ENCODE measurements at regions not wholly inside any gene's neighbourhood (a gene's known extent, or its start where the extent isn't known, plus 50 kb on each side); places are given as distances from the start of the nearest gene placed in this dataset.
A peak's percentile ranks its signal among the peaks of the same experiment; 100 is the strongest.

DNA sequence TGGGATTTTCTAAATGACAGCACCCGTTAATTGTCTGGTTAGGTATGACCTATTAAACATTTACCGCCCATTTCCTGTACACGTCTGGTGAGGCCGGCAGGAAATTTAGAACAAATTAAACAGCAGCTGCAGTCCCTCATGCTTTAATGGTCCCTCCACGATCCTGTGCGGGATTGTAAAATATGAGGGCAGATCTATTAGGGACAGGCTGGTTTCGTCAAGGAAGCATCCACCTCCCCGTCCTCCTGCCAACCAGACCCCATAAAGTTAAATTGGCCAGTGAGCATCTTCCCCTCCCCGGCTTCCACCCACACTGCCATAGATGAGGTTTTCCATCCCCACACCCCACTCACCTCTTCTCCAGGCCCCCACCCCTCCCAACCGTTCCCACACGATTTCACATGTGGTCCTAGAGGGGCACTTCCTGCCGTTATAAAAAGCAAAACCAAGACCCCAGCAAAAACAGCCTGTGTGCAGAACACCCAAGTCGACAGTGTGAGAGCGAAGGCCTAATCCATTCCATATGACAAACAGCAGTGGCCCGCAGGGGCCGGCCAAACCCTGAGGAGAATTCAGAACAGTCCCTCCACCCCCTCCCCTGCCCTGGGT lies 331.9 kb downstream of the FOXL1 start:
- intact Hi-C loops (cut with DNase I), result no loop called here
- WGBS, 4 donors, result 69 to 74% (median 72%) methylated on average over 16 of the region's 16 CpGs
- ATAC-seq, result no peak

DNA sequence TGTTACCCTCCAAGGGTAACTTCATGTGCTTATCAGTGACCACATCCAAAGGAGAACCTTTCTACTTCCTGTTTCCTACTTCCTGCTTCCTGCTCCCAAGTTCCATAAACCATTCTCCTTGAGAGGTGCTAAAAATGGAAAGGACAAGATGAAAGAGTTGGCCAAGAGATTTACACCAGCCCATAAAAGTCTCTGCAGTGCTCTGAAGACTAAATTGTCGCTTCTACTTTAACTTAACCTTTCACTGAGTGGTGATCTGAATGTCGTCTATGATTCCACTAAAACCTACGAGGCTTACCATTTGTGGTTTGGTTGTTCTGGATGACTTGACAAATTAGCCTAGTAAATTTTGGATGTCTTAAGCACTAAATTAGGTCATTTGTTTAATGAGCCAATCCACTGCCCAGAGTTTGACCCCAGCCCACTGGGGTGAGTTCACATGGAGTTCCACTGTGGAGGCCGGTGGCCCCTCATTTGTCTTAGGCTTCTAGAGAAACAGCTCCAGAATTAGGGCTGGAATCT lies 333.1 kb downstream of the FOXL1 start:
- peaks cover 0 to 10% (median 0%) of the 10 kb centered on the region in 12 donors for H3K4me1 ChIP-seq
- ATAC-seq (no peak), DNase-seq (no peak)
- H3K36me3 ChIP-seq, result no peaks in the 10 kb centered on the region
- H3K27ac ChIP-seq, result no peak overlapping the region
- no peaks in the 10 kb centered on the region for H3K9me3 ChIP-seq
- H3K4me3 ChIP-seq, result no peak overlapping the region
- TF ChIP-seq, protein P1, sequence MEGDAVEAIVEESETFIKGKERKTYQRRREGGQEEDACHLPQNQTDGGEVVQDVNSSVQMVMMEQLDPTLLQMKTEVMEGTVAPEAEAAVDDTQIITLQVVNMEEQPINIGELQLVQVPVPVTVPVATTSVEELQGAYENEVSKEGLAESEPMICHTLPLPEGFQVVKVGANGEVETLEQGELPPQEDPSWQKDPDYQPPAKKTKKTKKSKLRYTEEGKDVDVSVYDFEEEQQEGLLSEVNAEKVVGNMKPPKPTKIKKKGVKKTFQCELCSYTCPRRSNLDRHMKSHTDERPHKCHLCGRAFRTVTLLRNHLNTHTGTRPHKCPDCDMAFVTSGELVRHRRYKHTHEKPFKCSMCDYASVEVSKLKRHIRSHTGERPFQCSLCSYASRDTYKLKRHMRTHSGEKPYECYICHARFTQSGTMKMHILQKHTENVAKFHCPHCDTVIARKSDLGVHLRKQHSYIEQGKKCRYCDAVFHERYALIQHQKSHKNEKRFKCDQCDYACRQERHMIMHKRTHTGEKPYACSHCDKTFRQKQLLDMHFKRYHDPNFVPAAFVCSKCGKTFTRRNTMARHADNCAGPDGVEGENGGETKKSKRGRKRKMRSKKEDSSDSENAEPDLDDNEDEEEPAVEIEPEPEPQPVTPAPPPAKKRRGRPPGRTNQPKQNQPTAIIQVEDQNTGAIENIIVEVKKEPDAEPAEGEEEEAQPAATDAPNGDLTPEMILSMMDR (IDR thresholded peaks at IDR 0.05), result no peak
- TF ChIP-seq POLR2A (IDR thresholded peaks at IDR 0.05), result no peak
- intact Hi-C loops (cut with DNase I), result no loop called here
- no peaks in the 10 kb centered on the region for H3K27me3 ChIP-seq
- 64 to 69% (median 64%) methylated on average over 4 of the region's 4 CpGs for WGBS, 4 donors

More for the DNA sequence above, 331.9 kb downstream of the FOXL1 start:
- TF ChIP-seq, protein P1 (IDR thresholded peaks at IDR 0.05), result no peak
- TF ChIP-seq POLR2A (IDR thresholded peaks at IDR 0.05), result no peak
- H3K4me3 ChIP-seq, result no peak overlapping the region
- no peaks in the 10 kb centered on the region for H3K27me3 ChIP-seq
- H3K27ac ChIP-seq, result no peak overlapping the region
- H3K36me3 ChIP-seq, result no peaks in the 10 kb centered on the region
- peaks cover 0 to 7% (median 0%) of the 10 kb centered on the region in 12 donors for H3K4me1 ChIP-seq
- DNase-seq, result no peak
- H3K9me3 ChIP-seq, result no peaks in the 10 kb centered on the region

DNA sequence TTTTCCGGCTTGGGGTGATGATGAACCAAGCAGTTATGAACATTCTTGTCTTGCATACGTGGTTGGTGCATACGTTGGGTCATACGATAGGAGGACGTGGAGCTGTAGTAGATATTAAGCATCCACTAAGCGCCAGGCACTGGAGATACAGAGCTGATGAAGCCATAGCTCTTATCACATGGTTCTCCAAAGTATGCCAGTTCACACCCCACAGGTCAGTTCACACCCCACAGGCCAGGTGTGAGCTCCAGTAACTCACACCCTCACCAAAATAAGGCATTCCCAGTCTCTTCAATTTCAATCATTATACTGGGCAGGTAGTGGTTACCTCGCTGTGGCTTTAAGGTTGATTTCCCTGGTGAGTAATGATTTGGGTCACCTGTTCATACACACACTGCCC lies 335.5 kb downstream of the FOXL1 start:
- DNase-seq (no peak), ATAC-seq (no peak)
- Histone ChIP-seq H3K36me3 (no peaks in the 10 kb centered on the region), H3K4me1 (peaks cover 0 to 10% (median 0%) of the 10 kb centered on the region in 12 donors), H3K27me3 (no peaks in the 10 kb centered on the region), H3K27ac (no peak overlapping the region), H3K4me3 (no peak overlapping the region), H3K9me3 (no peaks in the 10 kb centered on the region)
- TF ChIP-seq, protein P1 (IDR thresholded peaks at IDR 0.05), result no peak
- TF ChIP-seq POLR2A (IDR thresholded peaks at IDR 0.05), result no peak
- intact Hi-C loops (cut with DNase I), result no loop called here
- WGBS, 4 donors, result 96 to 98% (median 97%) methylated on average over 7 of the region's 7 CpGs

DNA sequence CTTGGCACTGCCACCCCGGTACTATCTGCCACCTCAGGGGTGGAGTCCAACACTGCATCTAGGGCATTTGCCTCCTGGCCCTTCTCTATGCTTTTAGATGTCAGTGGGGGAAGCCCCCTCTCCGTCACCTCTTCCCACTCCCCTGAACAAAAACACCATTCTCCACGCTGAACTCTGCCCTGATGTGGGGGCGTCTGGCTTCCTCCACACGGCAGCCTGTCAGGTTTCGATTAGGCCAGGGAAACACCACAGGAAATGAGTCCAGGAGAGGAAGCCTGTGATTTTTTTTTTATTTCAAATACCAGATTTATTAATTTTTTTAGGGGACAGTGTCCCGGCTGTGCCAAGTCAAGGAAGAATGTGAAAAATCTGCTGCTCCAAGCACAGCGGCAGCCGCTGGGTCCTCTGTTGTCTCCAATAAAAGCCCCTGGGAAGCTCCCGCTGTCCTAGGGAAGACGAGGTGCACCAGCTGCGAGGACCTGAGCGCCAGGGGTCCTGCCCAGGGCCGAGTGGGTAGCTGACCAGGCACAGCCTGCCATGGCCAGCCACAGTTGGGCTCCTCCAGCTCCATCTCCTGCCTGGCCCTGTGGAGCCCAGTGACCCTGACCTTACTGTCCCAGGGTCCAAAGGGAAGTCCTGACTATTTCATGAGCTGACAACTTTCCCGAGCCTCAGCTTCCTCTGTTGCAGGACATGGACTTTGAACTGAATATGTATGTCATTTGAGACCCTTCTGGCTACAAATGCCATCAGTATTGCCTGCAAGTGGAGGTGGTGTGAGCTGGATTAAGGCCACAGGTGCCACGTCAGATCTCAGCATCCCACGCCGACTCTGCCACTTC lies 336.7 kb downstream of the FOXL1 start:
- DNase-seq, result no peak
- intact Hi-C loops (cut with DNase I), result no loop called here
- WGBS, 4 donors, result 61 to 66% (median 65%) methylated on average over 18 of the region's 18 CpGs
- no peak overlapping the region for H3K27ac ChIP-seq
- no peaks in the 10 kb centered on the region for H3K36me3 ChIP-seq
- H3K9me3 ChIP-seq, result no peaks in the 10 kb centered on the region
- TF ChIP-seq POLR2A (IDR thresholded peaks at IDR 0.05), result no peak
- TF ChIP-seq, protein P1 (IDR thresholded peaks at IDR 0.05), result no peak
- no peak overlapping the region for H3K4me3 ChIP-seq
- H3K4me1 ChIP-seq, result peaks cover 0 to 10% (median 0%) of the 10 kb centered on the region in 12 donors
- ATAC-seq, result peak in 1 of 4 donors; percentile 48
- H3K27me3 ChIP-seq, result no peaks in the 10 kb centered on the region

All from heart left ventricle (tissue), 16 donors.